Activated CD8-positive, alpha-beta memory T cell treated with anti-CD3 and anti-CD28 coated beads for 4 hours (primary cell): ENCODE measurements at regions not wholly inside any gene's neighbourhood (a gene's known extent, or its start where the extent isn't known, plus 50 kb on each side); places are given as distances from the start of the nearest gene placed in this dataset.
"Not testable (repeated sequence)": the region's sequence is repeated elsewhere in the genome, so short reads cannot be mapped to it uniquely, and the experiment has no call there.

ENCODE experiments used
- DNase-seq, 2 donors: peaks; one replicate each; pipeline ENCODE4 v3.0.0-alpha.2; 2020; ENCODE audit warnings: low read depth in 2 of 2

GRCh38 chr22:45061332-45061731, 51.5 kb upstream of the PHF21B start:
- no peak for DNase-seq

DNA sequence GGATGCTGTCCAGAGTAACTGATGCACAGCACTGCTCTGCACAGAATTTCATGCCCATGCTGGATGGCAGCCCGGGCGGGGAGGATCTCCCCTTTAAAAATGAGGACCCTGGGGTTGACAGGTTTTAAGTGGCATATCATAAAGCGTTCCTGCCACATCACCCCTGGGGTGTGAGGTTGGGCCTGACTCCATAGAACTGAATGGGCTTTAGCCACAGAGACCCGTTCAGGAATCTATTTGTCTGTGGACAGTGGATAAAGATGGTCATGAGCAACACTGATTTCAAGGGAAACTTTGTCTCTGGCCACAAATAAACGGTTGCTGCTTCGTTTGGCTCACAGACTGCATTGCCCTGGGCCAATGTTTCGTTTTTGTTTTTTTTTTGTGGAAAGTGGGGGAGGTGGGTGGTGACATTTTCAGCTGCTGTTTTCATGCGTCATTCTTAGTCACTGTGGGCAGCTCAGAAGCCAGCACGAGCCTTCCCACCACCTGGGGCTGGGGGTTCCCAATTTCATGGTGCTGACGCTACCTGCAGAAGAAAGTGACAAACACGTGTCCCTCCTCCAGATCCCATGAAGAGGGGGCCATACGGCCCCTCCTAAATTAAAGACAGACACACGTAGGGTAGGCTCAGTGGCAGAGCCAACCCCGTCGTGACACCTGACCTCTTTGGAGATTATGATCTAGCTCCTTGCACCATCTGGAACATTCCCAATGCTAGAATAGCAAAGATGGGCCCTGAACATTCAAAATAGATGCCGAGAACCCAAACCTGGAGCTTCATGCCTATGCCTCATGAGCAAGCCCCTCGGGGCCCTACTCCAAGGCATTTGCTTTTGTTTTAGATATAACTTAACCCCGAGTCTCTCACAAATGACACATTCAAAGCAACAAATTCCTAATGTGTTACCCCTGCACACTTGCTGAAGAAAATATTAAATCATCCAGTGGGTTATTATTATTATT, 54.8 kb upstream of the PHF21B start:
- peak in 1 of 2 donors; percentile 17 for DNase-seq

- DNase-seq: no peak
Measured at GRCh38 chr22:45065726-45066125, 55.9 kb upstream of the PHF21B start.

DNA sequence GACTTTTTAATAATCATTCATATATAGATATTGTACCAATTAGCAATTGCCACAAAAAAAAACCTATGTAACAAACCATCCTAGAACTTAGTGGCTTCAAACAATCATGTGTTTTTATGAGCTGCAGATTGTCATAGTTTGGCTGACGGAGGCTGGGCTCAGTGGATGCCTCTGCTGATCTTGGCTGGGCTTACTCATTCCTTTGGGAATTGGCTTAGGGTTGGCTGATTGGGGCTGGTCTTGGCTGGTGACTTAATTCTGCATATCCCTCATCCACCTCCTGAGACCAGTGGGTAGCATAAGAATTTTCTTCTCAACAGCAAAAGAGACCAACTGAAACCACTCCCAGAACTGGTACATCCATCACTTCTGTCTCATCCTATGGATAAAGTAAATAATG, 57.9 kb upstream of the PHF21B start:
- no peak for DNase-seq

DNA sequence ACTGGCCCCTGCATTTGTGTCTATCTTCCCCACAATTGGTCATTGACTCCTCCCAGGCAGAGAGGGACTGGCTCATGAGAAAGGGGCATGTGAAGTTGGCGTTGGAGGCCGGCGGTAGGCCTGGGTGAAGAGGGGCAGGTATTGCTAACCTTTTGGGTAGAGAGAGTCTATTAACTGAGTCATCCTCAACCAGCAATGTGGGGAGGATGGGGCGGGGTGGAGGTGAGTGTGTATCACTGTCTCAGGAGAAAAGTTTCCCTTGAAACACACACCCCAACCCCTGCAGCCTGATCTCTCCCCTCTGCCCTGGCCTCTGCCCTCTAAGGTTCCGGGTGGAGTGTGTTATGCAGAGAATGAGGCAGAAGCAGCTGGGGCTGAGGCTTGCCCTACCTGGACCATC, 60.1 kb upstream of the PHF21B start:
- no peak for DNase-seq

GRCh38 chr22:45071618-45072017, 61.8 kb upstream of the PHF21B start:
- DNase-seq: no peak

- DNase-seq: no peak
Measured at GRCh38 chr22:45072322-45072903, 62.6 kb upstream of the PHF21B start.

DNA sequence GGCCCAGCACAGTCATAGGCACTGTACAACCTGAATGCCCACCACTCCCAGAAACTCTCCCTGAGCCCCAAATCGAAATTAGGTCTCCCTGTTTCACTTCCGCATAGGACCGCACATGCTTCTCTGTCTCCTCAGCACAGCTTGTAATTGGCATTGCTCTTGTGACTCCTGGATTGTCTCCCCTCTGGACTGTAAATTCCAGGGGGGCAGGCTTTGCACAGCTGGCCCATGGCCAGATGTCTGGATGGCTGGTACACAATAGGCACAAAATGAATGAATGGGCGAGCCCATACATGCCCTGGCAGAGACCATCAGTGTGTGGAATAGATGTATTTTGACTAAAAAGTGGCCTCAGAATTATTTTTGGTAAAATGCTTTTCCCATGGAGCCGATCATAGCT, 63.3 kb upstream of the PHF21B start:
- DNase-seq: no peak

DNA sequence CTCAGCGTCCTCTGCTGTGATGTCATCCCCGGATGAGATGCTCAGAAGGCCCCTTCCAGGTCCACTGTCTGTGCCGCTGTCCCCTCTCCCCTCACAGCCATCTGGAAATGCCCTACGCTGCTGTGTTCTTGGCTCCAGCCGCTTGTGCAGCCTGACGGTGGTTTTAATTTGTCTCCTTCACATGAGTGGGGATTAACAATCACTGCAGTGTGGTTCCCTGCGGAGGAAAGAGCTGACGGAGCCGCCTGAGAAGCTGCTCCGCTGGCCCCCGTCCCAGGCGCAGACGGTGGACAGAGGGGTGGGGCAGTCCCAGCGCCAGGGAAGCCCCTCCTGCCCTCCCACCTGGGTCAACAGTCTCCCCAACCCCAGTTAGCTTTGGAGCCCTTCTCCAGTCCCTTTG, 67.5 kb upstream of the PHF21B start:
- no peak for DNase-seq

DNA sequence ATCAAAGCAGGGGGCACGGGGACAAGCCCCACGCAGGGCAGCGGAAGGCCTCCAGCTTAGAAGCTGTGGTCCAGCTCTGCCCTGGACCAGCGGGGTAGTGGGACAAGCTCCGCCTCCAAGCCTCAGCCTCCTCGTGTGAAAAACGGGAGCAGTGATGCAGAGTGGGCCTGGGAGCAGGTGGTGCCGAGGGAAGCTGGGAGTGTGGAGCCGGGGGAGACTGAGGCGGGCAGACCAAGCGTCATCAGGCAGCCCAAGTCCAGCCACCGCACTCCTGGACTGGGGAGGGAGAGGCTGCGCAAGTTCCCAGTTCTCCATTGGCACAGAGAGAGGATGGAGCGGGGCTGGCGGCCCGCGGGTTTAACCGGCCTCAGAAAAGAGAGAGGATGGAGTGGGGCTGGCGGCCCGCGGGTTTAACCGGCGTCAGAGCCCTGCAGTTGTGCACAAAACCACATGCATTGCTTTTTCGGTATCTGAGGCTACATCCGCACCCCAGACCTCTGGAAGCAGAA, 68.1 kb upstream of the PHF21B start:
- DNase-seq: no peak

DNA sequence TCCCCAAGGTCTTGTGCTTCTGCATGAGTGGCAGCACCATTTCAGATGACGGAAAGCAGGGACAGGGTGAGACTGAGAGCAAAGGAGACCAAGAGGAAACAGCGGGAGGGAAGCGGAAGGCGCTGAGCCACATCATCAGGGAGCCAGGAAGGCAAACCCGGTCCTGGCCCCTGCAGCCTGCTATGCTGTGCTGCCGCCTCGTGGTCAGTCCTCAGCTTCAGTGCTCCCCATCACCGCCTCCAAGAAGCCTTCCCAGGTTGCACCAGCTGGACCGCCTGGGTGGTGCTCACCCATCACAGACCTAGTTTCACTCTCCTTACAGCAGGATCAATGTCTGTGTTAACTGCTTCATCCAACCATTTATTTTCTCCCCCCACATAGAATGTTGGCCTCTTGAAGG, 73.0 kb upstream of the PHF21B start:
- no peak for DNase-seq

DNA sequence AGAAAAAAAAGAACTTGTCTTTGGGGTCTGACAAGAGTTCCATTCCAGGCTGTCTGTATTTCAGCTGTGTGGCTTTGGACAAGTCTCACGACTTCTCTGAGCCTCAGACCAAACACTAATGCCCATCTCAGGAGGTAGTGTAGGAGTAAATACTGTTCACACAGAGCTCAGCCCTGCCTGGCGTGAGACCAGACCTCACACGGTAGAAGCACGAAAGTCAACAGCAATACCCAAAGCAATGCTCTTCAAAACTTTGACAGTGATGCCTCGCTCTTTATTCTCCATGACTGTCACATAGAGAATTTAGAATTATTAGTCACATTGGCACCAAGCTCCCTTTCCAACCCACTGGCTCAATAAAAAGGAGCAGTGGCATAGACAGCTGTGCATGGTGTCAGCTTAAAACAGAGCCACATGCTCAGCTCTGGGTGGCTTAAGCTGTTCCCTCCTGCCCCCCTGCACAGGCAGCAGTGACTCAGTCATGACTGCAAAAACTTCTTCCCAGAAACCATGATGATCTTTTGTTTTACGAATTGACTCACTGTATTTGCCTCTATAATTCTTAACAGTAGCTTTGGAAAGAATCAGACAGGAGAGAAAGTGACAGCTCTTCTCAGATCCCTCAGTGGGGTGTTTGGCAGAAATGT, 74.0 kb upstream of the PHF21B start:
- DNase-seq: no peak

DNA sequence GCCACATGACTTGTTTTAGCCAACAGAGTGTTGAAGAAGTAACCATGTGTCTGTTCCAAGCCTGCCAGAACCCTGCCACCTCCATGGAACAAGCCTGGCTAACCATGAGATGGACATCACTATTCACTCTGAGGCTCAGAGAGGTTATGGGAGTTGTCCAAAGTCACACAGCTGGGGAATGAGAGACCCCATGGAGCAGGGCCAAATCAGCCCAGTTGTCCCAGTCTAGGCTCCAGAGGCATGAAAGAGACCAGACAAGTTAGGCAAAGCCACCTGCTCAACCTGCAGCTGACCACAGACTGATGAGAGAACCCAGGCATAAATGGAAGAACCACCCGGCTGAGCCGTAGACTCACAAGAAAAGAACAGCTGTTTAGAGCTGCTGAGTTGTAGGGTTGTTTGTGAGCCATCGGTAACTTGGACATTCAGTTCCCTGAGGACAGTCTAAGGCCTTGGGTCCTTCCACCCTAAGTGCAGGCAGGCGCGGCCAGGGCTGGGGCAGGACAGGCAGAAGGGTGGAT, 74.7 kb upstream of the PHF21B start:
- DNase-seq: no peak

DNA sequence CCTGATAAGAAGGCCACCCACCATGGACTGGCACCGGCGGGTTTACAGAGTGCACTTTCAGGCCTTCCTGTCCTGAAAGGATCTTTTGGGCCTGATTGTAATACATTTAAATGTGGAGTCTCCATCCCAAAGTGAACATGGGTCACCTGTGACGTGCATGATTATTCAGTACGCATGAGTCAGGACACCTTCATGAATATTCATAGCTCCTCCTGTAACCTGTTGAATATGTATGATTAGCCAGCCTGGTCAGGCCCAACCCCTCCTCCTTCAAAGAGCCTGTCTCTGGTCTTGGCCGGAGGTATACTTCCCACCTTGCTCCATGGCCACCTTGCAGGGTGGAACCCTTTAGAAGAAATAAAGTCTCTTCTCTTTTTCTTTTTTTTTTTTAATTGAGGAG, 75.9 kb upstream of the NUP50 start:
- no peak for DNase-seq

DNA sequence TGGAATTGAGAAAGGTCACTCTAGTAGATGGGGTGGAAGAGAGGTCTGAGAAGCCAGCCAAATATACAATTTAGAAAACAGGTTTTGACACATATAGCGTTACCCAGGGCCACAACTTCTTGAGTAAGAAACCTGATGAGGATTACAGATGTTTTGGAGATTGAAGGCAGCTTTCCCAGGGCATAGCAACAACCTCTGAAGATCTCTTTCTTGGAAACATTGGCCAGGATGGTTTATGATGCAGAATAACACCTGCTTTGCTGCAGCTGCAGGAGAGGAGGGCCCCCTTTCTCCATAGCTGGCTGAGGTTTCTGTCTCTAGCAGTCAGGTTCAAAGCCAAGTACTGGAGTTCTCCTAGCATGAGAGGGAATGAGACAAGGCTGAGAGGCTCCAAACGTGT, 75.1 kb upstream of the NUP50 start:
- DNase-seq: no peak

- DNase-seq: no peak
Measured at GRCh38 chr22:45090497-45090910, 73.2 kb upstream of the NUP50 start.

DNA sequence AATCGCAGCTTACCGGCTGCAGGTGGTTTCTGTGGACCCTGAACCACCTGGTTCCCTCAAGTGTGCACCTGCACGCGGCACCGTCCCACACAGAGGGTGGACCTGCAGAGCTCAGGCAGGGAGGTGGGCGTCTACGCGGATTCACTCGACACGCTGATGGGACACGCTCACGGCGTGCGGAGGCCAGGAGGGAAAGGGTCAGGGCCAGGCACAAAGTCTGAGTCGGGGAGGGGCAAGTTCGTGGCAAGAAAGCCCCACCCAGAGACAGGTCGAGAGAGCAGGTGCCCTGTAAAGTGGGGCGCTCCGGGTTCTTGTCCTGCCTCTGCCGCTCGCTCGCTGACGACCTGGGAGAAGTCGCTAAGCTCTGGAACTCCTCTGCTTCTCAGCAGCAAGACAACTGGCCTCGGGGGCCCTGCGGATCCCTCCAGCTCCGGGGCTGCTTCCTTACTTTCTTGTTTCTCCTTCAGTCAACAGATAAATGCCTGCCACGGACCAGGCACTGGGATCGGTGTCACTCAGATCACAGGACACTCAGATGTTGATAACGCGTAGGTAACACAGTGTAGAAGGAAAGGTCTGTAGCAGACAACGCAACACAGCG, 72.4 kb upstream of the NUP50 start:
- no peak for DNase-seq

GRCh38 chr22:45091875-45092274, 71.8 kb upstream of the NUP50 start:
- DNase-seq: not testable (repeated sequence)

DNA sequence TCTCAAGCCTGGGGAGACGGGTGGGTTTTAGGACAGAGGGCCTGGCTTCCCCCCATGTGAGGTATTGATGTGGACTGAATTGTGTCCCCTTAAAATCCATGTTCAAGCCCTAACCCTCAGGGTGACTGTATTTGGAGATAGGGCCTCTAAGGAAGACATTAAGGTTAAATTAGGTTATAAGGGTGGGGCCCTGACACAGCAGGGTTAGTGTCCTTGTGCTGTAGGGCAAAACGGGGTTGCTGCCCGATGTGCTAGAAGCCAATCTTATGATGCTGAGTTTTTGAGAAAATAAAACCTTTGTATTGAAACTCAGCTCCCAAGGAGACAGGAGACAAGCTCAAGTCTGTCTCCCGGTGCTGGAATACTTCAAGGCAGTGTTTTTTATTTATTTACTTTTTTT, 71.1 kb upstream of the NUP50 start:
- no peak for DNase-seq

DNA sequence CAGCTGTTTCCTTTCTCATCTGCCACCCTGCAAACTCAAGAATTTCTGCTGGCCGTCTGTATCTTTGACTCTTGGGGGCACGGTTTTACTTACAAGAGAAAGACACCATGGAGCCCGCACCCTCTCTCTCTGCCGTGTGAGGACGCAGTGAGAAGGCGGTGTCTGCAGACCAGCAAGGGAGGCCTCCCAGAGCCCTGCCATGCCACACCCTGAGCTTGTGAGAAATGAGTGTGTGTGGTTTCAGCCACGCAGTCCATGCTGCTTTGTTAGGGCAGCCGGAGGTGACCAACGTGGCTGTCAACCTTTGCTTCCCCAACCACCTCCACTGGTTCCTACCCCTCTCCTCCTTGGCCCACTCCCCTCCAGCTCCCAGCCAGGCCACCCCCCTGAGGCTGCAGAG, 70.1 kb upstream of the NUP50 start:
- DNase-seq: no peak

DNA sequence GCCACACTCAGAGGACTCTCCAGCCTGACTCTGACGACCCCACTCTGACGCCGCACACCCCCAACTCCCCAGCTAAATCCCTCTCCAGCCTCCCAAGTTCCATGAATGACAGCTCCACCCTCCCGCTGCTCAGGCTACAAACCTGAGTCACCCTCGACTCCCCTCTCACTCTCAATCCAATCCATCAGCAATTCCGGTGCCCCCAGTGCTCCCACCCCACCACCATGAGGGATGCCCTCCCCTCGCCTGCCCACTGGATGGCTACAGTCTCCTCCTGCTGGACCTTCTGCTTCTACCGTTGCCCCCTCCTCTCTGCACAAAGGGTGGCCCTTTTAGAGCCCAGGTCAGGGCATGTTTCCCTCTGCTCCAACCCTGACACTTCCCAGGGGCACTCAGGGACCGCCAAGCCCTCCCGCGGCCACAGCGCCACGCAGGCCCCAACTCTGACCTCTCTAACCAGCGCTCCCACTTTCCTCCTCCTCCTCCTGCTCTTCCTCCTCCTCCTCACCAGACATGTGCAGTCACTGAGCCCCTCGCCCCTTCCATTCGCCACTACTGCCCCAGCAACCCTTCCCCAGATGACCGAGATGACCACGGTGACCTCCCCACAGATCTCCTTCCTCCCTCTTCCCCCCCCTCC, 69.5 kb upstream of the NUP50 start:
- DNase-seq: no peak

- no peak for DNase-seq
Measured at GRCh38 chr22:45094825-45095224, 68.9 kb upstream of the NUP50 start.
